ENCODE measurements at regions not wholly inside any gene's neighbourhood (a gene's known extent, or its start where the extent isn't known, plus 50 kb on each side); places are given as distances from the start of the nearest gene placed in this dataset.

- H3K4me3 Mint-ChIP-seq (ENCODE audit: unreplicated experiment): no peak overlapping the region
- POLR2A ChIA-PET: no interaction called here
- Histone ChIP-seq H3K27me3 (replicated peaks; ENCODE audit: control insufficient read depth, insufficient read depth, low read length) (no peaks in the 10 kb centered on the region), H3K9me3 (no peaks in the 10 kb centered on the region; the same call in 1 of the 2 replicates), H3K4me3 (ENCODE audit: low read depth, low read length) (no peak overlapping the region), H3K36me3 (ENCODE audit: control insufficient read depth, insufficient read depth, low read length) (no peaks in the 10 kb centered on the region), H3K4me1 (no peaks in the 10 kb centered on the region; the same call in 1 of the 2 replicates)
- H3K27me3 Mint-ChIP-seq (ENCODE audit: insufficient read depth, unreplicated experiment): no peaks in the 10 kb centered on the region
- BruUV-seq (replicated peaks): no TSS peak
- CTCF ChIA-PET: no interaction called here
- TF ChIP-seq CTCF (IDR thresholded peaks at IDR 0.05; ENCODE audit: insufficient read depth in 1 of 2, low read depth in 1 of 2, low read length in 1 of 2, severe bottlenecking in 1 of 2, unreplicated experiment in 1 of 2): no peak
- no peak for DNase-seq
- no peak overlapping the region for H3K27ac Mint-ChIP-seq (ENCODE audit: unreplicated experiment)
- peaks cover under 1% of the 10 kb centered on the region for H3K4me1 Mint-ChIP-seq (ENCODE audit: low read depth, unreplicated experiment)
- intact Hi-C loops (cut with micrococcal nuclease; ENCODE audit: unreplicated experiment): no loop called here
- H3K36me3 Mint-ChIP-seq (ENCODE audit: insufficient read depth, unreplicated experiment): no peaks in the 10 kb centered on the region
- peaks cover 10% of the 10 kb centered on the region for H3K9me3 Mint-ChIP-seq (ENCODE audit: unreplicated experiment)
Observed at GRCh38 chr3:191721390-191721861, 260.5 kb downstream of the PYDC2 start.

- BruUV-seq (replicated peaks): no TSS peak
- no peaks in the 10 kb centered on the region for H3K27me3 Mint-ChIP-seq (ENCODE audit: insufficient read depth, unreplicated experiment)
- POLR2A ChIA-PET: no interaction called here
Observed at GRCh38 chr3:191721990-191722389, 261.0 kb downstream of the PYDC2 start.

GRCh38 chr3:191727338-191727737, 266.4 kb downstream of the PYDC2 start:
- H3K4me3 ChIP-seq (ENCODE audit: low read depth, low read length): no peak overlapping the region
- no TSS peak for BruUV-seq (replicated peaks)

More at GRCh38 chr3:191721990-191722389, 261.0 kb downstream of the PYDC2 start:
- Mint-ChIP-seq H3K4me3 (ENCODE audit: unreplicated experiment) (no peak overlapping the region), H3K4me1 (ENCODE audit: low read depth, unreplicated experiment) (peaks cover 6% of the 10 kb centered on the region), H3K9me3 (ENCODE audit: unreplicated experiment) (peaks cover 10% of the 10 kb centered on the region), H3K27ac (ENCODE audit: unreplicated experiment) (no peak overlapping the region), H3K36me3 (ENCODE audit: insufficient read depth, unreplicated experiment) (no peaks in the 10 kb centered on the region)
- H3K9me3 ChIP-seq: no peaks in the 10 kb centered on the region; the same call in 1 of the 2 replicates
- intact Hi-C loops (cut with micrococcal nuclease; ENCODE audit: unreplicated experiment): no loop called here
- H3K4me1 ChIP-seq: peaks cover 5% of the 10 kb centered on the region
- no peak for TF ChIP-seq CTCF (IDR thresholded peaks at IDR 0.05; ENCODE audit: insufficient read depth in 1 of 2, low read depth in 1 of 2, low read length in 1 of 2, severe bottlenecking in 1 of 2, unreplicated experiment in 1 of 2)
- no peak for DNase-seq
- CTCF ChIA-PET: no interaction called here
- H3K4me3 ChIP-seq (ENCODE audit: low read depth, low read length): no peak overlapping the region
- H3K27me3 ChIP-seq (replicated peaks; ENCODE audit: control insufficient read depth, insufficient read depth, low read length): no peaks in the 10 kb centered on the region
- H3K36me3 ChIP-seq (ENCODE audit: control insufficient read depth, insufficient read depth, low read length): no peaks in the 10 kb centered on the region

More at GRCh38 chr3:191727338-191727737, 266.4 kb downstream of the PYDC2 start:
- Histone ChIP-seq H3K27me3 (replicated peaks; ENCODE audit: control insufficient read depth, insufficient read depth, low read length) (no peaks in the 10 kb centered on the region), H3K4me1 (peaks cover 16% of the 10 kb centered on the region), H3K9me3 (peaks cover 6% of the 10 kb centered on the region; the same call in 1 of the 2 replicates), H3K36me3 (ENCODE audit: control insufficient read depth, insufficient read depth, low read length) (no peaks in the 10 kb centered on the region)
- intact Hi-C loops (cut with micrococcal nuclease; ENCODE audit: unreplicated experiment): no loop called here
- Mint-ChIP-seq H3K36me3 (ENCODE audit: insufficient read depth, unreplicated experiment) (no peaks in the 10 kb centered on the region), H3K4me1 (ENCODE audit: low read depth, unreplicated experiment) (peaks cover 7% of the 10 kb centered on the region), H3K27me3 (ENCODE audit: insufficient read depth, unreplicated experiment) (no peaks in the 10 kb centered on the region), H3K27ac (ENCODE audit: unreplicated experiment) (no peak overlapping the region), H3K4me3 (ENCODE audit: unreplicated experiment) (no peak overlapping the region), H3K9me3 (ENCODE audit: unreplicated experiment) (peaks cover 30% of the 10 kb centered on the region)
- no peak for TF ChIP-seq CTCF (IDR thresholded peaks at IDR 0.05; ENCODE audit: insufficient read depth in 1 of 2, low read depth in 1 of 2, low read length in 1 of 2, severe bottlenecking in 1 of 2, unreplicated experiment in 1 of 2)
- ChIA-PET POLR2A (no interaction called here), CTCF (no interaction called here)
- DNase-seq: no peak
